ENCODE measurements at regions not wholly inside any gene's neighbourhood (a gene's known extent, or its start where the extent isn't known, plus 50 kb on each side); places are given as distances from the start of the nearest gene placed in this dataset.

- TF ChIP-seq POLR2AphosphoS5 (IDR thresholded peaks at IDR 0.05) = no peak
- TF ChIP-seq CTCF (IDR thresholded peaks at IDR 0.05) = no peak
Measured at GRCh38 chr18:10399465-10399864, 55.0 kb upstream of the APCDD1 start.
